GM19035 (cell line): ENCODE measurements at regions not wholly inside any gene's neighbourhood (a gene's known extent, or its start where the extent isn't known, plus 50 kb on each side); places are given as distances from the start of the nearest gene placed in this dataset.
"Not testable (repeated sequence)": the region's sequence is repeated elsewhere in the genome, so short reads cannot be mapped to it uniquely, and the experiment has no call there.

Source experiments
- ATAC-seq: cut with Tn5 transposase; IDR thresholded peaks from one replicate; pipeline ENCODE4 v1.9.1; 2021; ENCODE audit not compliant: unreplicated experiment

- no peak for ATAC-seq
These were observed 238.8 kb downstream of the ACTR3 start for GRCh38 chr2:114128725-114129124.

- not testable (repeated sequence) for ATAC-seq
These were observed 242.2 kb downstream of the ACTR3 start for GRCh38 chr2:114132050-114132449.

DNA sequence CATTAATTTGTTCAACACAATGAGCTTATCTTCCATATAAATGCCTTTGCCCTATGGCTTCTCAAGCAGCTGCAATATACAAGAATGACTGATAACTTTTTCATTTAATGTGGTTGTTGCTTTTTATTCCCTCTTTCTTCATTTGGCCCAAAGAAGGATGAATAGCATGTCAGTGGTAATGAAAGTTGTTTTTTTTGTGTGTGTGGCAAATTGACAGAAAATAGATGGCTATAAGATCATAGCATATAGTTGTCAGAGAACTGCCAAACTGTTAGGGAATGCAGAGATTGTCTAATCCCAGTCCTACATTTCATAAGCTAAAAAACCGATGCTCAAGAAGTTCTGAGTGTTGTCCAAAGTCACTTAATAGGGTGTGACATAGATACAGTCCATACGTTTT, 244.3 kb downstream of the ACTR3 start:
- ATAC-seq = no peak

DNA sequence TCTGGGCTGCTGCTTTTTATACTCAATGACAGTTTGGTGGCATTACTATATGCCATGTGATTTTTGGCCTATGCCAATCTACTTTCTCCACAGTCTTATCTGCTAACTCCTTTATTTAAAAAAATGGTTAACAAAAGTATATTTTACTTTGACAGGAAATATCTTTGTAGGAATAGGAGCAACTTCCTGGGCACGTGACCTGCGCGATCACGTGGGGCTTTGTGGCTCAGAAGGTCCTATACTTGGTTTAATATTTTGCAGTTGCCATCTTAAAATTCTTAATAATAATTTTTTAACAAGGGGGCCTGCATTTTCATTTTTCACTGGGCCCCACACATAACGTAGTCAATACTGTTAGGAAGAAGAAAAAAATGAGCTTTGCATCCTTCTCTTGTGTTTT, 249.7 kb downstream of the ACTR3 start:
- no peak for ATAC-seq

GRCh38 chr2:114156366-114157056, 266.6 kb downstream of the ACTR3 start:
- ATAC-seq = no peak

- ATAC-seq = no peak
These were observed 267.1 kb downstream of the ACTR3 start for GRCh38 chr2:114157057-114157385.

DNA sequence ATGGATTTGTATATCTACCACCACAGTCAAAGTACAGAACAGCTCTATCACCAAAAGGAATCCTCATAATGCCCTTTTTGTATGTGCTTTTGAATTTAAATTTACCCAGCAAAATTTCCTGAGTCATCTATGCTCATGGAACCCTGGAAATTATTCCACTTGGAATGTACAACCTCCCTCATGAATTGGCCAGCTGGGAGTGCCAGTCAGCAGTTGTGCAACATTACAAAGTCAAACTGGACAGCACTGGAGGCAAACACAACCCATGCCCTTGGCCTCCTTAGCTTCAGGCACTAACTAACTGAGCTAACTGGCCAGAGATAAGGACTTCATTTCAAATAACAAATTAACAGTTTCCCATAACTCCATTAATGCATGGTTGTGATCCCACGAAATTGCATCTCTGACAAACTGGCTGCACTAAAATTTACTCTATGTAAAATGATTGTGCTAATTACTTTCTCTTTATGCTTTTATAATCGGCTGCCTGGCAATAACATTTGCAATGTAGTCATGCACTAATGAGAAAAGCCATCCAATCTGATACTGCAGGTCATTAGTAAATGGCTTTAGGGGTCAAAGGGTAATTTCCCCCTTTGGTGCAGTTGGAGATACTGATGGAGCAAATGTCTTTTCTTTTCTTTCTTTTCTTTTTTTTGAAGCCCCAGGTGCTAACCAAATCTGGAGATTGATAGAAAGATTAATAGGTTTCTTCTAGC, 270.5 kb downstream of the ACTR3 start:
- ATAC-seq = no peak

GRCh38 chr2:114161371-114161770, 271.5 kb downstream of the ACTR3 start:
- no peak for ATAC-seq

- no peak for ATAC-seq
These were observed 274.6 kb upstream of the DPP10 start for GRCh38 chr2:114167799-114168198.

DNA sequence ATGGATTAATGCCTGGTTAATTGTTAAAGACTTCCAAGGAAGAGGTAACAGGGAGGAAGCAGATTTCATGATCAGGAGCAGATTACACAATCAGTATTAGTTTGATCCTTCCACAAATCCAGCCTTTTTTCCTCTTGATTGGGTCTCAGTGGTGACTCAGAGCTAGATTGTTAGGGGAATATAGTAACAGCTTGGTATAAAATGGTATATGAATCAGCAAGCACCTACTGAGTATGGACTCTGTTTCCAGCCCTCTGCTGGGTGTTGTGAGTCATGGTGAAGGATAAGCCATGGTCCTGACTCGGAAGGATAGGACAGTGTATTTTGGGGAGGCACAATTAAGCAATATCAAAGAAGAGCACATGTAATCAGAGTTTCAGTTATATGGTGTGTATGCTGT, 272.4 kb upstream of the DPP10 start:
- ATAC-seq = no peak

GRCh38 chr2:114175507-114175906, 266.9 kb upstream of the DPP10 start:
- no peak for ATAC-seq

- ATAC-seq = no peak
These were observed 256.9 kb upstream of the DPP10 start for GRCh38 chr2:114185501-114185900.

DNA sequence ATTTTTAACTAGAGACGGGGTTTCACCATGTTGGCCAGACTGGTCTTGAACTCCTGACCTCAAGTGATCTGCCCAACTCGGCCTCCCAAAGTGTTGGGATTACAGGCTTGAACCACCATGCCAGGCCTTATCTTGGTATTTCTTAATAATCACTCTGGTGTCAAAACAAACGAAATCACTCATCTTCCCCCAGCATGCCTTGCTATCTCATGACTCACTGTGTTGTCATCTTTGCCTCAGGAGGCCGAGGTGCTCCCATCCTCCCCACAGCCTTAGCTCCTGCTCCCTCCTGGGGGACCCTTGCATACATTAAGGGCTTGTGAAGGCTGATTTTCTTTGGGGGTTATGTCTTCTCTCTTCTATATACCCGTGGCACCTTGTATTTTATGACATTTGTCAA, 250.1 kb upstream of the DPP10 start:
- ATAC-seq = no peak

DNA sequence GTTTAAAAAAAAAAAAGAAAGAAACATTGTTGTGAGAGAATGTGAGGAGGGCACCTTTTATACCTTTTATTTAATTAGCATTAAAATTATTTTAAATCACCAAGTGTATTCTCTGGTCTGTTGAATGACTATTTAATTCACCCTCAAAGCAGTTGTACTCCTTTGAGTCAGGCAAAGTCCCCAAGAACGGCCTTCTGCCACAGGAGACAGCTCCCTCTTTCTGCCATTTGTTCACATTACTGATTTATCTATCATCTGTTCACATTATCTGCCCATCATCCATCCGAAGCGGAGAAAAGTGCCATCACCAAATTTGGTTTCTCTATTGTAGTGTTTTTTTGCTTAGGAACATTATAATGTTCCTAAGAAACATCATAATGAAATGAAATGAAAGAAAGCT, 240.7 kb upstream of the DPP10 start:
- ATAC-seq = no peak

GRCh38 chr2:114203679-114204078, 238.8 kb upstream of the DPP10 start:
- no peak for ATAC-seq

GRCh38 chr2:114213808-114214207, 228.6 kb upstream of the DPP10 start:
- ATAC-seq = no peak

GRCh38 chr2:114218383-114218782, 224.1 kb upstream of the DPP10 start:
- no peak for ATAC-seq

DNA sequence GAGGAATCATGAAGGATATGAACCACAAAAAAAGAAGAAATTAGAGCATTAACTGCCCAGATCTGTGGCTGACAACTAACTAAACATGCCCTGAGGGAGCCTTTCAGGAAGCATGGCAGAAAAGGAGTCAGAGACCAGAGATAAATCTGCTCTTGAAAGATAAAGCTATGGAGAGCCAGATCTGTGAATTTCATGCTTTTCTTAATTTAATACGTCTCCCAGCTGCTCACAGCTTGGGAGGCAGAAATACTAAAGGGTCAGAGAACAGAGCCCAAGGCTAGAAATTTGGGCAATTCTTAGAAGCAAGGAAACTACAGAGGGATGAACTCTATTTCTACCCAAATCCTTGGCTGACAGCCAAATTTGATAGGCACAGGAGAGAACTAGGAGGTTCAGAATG, 223.0 kb upstream of the DPP10 start:
- no peak for ATAC-seq

DNA sequence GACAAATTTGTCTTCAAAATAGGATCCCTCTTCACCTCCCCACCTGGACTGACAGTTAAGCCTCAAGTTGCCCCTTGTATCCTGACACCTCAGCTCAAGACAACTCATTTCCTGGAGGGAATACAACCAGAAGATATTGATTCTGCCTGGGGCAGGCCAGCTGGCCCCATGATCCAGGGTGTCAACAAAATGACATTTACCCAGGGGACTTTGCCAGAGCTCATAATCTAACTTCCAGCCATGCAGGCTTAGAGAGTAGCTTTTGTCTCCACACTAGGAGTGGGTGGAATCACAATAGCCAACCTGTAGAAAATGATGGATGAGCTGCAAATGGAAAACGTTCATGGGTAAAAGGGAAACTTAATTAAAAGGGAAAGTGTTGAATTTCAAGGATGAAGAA, 220.1 kb upstream of the DPP10 start:
- ATAC-seq = no peak

DNA sequence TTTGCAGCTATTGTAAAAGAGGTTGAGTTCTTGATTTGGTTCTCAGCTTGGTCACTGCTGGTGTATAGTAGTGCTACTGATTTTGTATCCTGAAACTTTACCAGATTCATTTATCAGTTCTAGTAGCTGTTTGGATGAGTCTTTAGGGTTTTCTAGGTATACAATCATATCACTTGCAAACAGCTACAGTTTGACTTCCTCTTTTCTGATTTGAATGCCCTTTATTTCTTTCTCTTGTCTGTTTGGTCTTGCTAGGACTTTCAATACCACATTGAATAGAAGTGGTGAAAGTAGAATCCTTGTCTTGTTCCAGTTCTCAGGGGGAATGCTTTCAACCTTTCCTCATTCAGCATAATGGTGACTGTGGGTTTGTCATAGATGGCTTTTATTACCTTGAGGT, 210.5 kb upstream of the DPP10 start:
- no peak for ATAC-seq

DNA sequence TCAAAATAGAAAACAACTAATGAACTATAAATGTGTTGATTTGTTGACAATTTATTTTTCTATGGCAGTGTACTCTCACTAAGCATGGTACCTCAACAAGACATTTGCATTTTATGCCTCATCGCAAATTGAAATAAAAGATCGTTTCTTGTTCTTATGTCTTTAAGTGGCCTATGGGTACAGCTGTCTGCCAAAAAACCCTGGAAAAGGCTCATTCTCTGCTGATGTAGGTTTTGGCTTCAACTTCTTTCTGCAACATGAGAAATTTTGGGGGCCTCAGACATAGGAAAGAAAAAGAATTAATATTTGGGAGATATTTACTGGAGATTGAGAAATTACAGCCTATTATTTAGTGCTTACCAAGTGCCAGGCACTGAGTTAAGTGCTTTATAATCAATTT, 205.1 kb upstream of the DPP10 start:
- ATAC-seq = no peak

DNA sequence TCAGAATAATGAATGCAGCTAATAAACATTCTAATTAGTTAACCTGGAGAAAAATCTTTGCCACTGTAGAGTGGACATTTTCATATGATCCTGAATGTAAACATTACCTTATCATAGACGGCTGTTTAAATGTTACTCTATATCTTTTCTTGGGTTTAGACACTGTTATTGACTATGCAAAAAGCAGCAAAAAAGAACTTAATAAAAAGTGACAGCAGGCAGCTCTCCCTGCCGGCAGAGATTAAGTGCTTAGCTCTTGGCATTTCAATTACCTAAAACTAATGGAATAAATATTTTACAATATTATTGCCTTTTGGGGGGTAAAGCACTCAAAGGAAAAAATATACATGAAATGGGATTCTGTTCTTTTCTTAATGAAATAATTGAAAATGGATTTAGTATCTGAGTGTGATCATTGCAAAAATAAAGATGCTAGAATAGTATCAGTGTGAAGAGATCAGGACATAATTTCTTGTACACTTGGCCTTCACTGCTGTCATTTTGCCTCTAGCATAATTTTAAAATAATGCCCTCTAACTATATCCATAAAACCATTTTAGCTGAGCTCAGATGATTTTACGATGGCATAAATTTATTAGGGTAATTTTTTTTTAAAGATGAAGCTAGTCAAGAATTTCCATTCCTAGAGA, 203.4 kb upstream of the DPP10 start:
- no peak for ATAC-seq
